SK-N-MC (cell line): ENCODE measurements at regions not wholly inside any gene's neighbourhood (a gene's known extent, or its start where the extent isn't known, plus 50 kb on each side); places are given as distances from the start of the nearest gene placed in this dataset.

Experiments used
- EZH2 ChIP-seq: fragments of 200-600 bp; sonication (generic); IDR thresholded peaks from one replicate; pipeline ENCODE4 v1.6.1; 2017; ENCODE audit warnings: antibody characterized with exemption
- POLR2AphosphoS5 ChIP-seq: IDR thresholded peaks from 2 replicates; pipeline ENCODE4 v1.6.1; 2012; ENCODE audit warnings: mild to moderate bottlenecking, low read depth, low read length, borderline replicate concordance

GRCh38 chr2:180255981-180256380, 248.9 kb upstream of the CWC22 start:
- TF ChIP-seq POLR2AphosphoS5 (no peak), EZH2 (no peak)
